Right lobe of liver (tissue), 4 donors: ENCODE measurements at regions not wholly inside any gene's neighbourhood (a gene's known extent, or its start where the extent isn't known, plus 50 kb on each side); places are given as distances from the start of the nearest gene placed in this dataset.

Experiments
- CTCF ChIP-seq, 4 donors: fragments of 200-600 bp in 3 of 4; fragments of 450-650 bp in 1 of 4; IDR thresholded peaks; one replicate each; pipeline versions ENCODE4 v1.5.1 to v1.8.0; 2016 to 2022; ENCODE audit warnings: antibody characterized with exemption in 4 of 4, mild to moderate bottlenecking in 2 of 4
- POLR2A ChIP-seq: fragments of 450-650 bp; IDR thresholded peaks from one replicate; pipeline ENCODE4 v1.6.1; 2017; ENCODE audit warnings: antibody characterized with exemption, mild to moderate bottlenecking
- donor health status: DM: no; HTN: no; CAD: no.
- donor health status: DM: no; HTN: no; CAD: no.
- donor health status: DM: no; HTN: yes; CAD: no.

GRCh38 chr6:126949786-126950185 lies 168.7 kb upstream of the RSPO3 start:
- no peak for TF ChIP-seq CTCF (IDR thresholded peaks at IDR 0.05)
- no peak for TF ChIP-seq POLR2A
